ENCODE measurements at regions not wholly inside any gene's neighbourhood (a gene's known extent, or its start where the extent isn't known, plus 50 kb on each side); places are given as distances from the start of the nearest gene placed in this dataset.
"Not testable (repeated sequence)": the region's sequence is repeated elsewhere in the genome, so short reads cannot be mapped to it uniquely, and the experiment has no call there.

- 86% methylated on average over 1 of the region's 1 CpG for WGBS
- Histone ChIP-seq H3K4me1 (ENCODE audit: insufficient read depth) (no peaks in the 10 kb centered on the region), H3K4me3 (ENCODE audit: low read depth, low read length) (no peak overlapping the region), H3K27ac (ENCODE audit: low read depth) (no peak overlapping the region), H3K36me3 (ENCODE audit: insufficient read depth) (no peaks in the 10 kb centered on the region)
- no peak for DNase-seq (ENCODE audit: extremely low spot score)
These were observed 266.4 kb downstream of the PYDC2 start for GRCh38 chr3:191727338-191727737.

GRCh38 chr3:191728186-191728585 is 267.2 kb downstream of the PYDC2 start:
- Histone ChIP-seq H3K27ac (ENCODE audit: low read depth) (no peak overlapping the region), H3K4me1 (ENCODE audit: insufficient read depth) (no peaks in the 10 kb centered on the region), H3K4me3 (ENCODE audit: low read depth, low read length) (no peak overlapping the region), H3K36me3 (ENCODE audit: insufficient read depth) (no peaks in the 10 kb centered on the region)
- DNase-seq (ENCODE audit: extremely low spot score), result no peak
- WGBS, result 83% methylated on average over 1 of the region's 1 CpG

- Histone ChIP-seq H3K4me1 (ENCODE audit: insufficient read depth) (no peaks in the 10 kb centered on the region), H3K27ac (ENCODE audit: low read depth) (no peak overlapping the region), H3K4me3 (ENCODE audit: low read depth, low read length) (no peak overlapping the region), H3K36me3 (ENCODE audit: insufficient read depth) (no peaks in the 10 kb centered on the region)
- WGBS, result 63% methylated on average over 1 of the region's 1 CpG
- no peak for DNase-seq (ENCODE audit: extremely low spot score)
These were observed 276.8 kb downstream of the PYDC2 start for GRCh38 chr3:191737742-191738141.

- 77% methylated on average over 2 of the region's 2 CpGs for WGBS
- Histone ChIP-seq H3K36me3 (ENCODE audit: insufficient read depth) (no peaks in the 10 kb centered on the region), H3K4me3 (ENCODE audit: low read depth, low read length) (no peak overlapping the region), H3K27ac (ENCODE audit: low read depth) (no peak overlapping the region), H3K4me1 (ENCODE audit: insufficient read depth) (no peaks in the 10 kb centered on the region)
- no peak for DNase-seq (ENCODE audit: extremely low spot score)
These were observed 279.7 kb downstream of the PYDC2 start for GRCh38 chr3:191740712-191741111.

- H3K4me1 ChIP-seq (ENCODE audit: insufficient read depth); H3K36me3 ChIP-seq (ENCODE audit: insufficient read depth); DNase-seq (ENCODE audit: extremely low spot score); H3K4me3 ChIP-seq (ENCODE audit: low read depth, low read length); H3K27ac ChIP-seq (ENCODE audit: low read depth): not testable (repeated sequence)
- WGBS, result 82% methylated on average over 1 of the region's 1 CpG
These were observed 280.9 kb downstream of the PYDC2 start for GRCh38 chr3:191741847-191742350.

- no peaks in the 10 kb centered on the region for H3K4me1 ChIP-seq (ENCODE audit: insufficient read depth)
- no peak overlapping the region for H3K4me3 ChIP-seq (ENCODE audit: low read depth, low read length)
- no peaks in the 10 kb centered on the region for H3K36me3 ChIP-seq (ENCODE audit: insufficient read depth)
- no peak for DNase-seq (ENCODE audit: extremely low spot score)
- no peak overlapping the region for H3K27ac ChIP-seq (ENCODE audit: low read depth)
- WGBS, result 91% methylated on average over 11 of the region's 11 CpGs
These were observed 282.3 kb downstream of the PYDC2 start for GRCh38 chr3:191743283-191743682.

- WGBS, result 77% methylated on average over 3 of the region's 3 CpGs
- no peak overlapping the region for H3K4me3 ChIP-seq (ENCODE audit: low read depth, low read length)
- DNase-seq (ENCODE audit: extremely low spot score), result no peak
- no peaks in the 10 kb centered on the region for H3K36me3 ChIP-seq (ENCODE audit: insufficient read depth)
- no peak overlapping the region for H3K27ac ChIP-seq (ENCODE audit: low read depth)
- no peaks in the 10 kb centered on the region for H3K4me1 ChIP-seq (ENCODE audit: insufficient read depth)
These were observed 289.7 kb downstream of the PYDC2 start for GRCh38 chr3:191750618-191751017.

- H3K4me3 ChIP-seq (ENCODE audit: low read depth, low read length), result no peak overlapping the region
- no peak overlapping the region for H3K27ac ChIP-seq (ENCODE audit: low read depth)
- WGBS, result 66% methylated on average over 3 of the region's 3 CpGs
- no peaks in the 10 kb centered on the region for H3K4me1 ChIP-seq (ENCODE audit: insufficient read depth)
- no peak for DNase-seq (ENCODE audit: extremely low spot score)
- no peaks in the 10 kb centered on the region for H3K36me3 ChIP-seq (ENCODE audit: insufficient read depth)
These were observed 292.2 kb downstream of the PYDC2 start for GRCh38 chr3:191753196-191753595.

- H3K4me3 ChIP-seq (ENCODE audit: low read depth, low read length), result no peak overlapping the region
- no peak overlapping the region for H3K27ac ChIP-seq (ENCODE audit: low read depth)
- H3K4me1 ChIP-seq (ENCODE audit: insufficient read depth), result no peaks in the 10 kb centered on the region
- 26% methylated on average over 2 of the region's 2 CpGs for WGBS
- H3K36me3 ChIP-seq (ENCODE audit: insufficient read depth), result no peaks in the 10 kb centered on the region
- DNase-seq (ENCODE audit: extremely low spot score), result no peak
These were observed 300.9 kb downstream of the PYDC2 start for GRCh38 chr3:191761906-191762305.

GRCh38 chr3:191762323-191762960 is 301.5 kb downstream of the PYDC2 start:
- 38% methylated on average over 5 of the region's 5 CpGs for WGBS
- no peak overlapping the region for H3K27ac ChIP-seq (ENCODE audit: low read depth)
- H3K36me3 ChIP-seq (ENCODE audit: insufficient read depth), result no peaks in the 10 kb centered on the region
- DNase-seq (ENCODE audit: extremely low spot score), result no peak
- no peaks in the 10 kb centered on the region for H3K4me1 ChIP-seq (ENCODE audit: insufficient read depth)
- H3K4me3 ChIP-seq (ENCODE audit: low read depth, low read length), result no peak overlapping the region

GRCh38 chr3:191768421-191768820 is 307.5 kb downstream of the PYDC2 start:
- no peak for DNase-seq (ENCODE audit: extremely low spot score)
- H3K4me1 ChIP-seq (ENCODE audit: insufficient read depth), result no peaks in the 10 kb centered on the region
- no peak overlapping the region for H3K27ac ChIP-seq (ENCODE audit: low read depth)
- H3K4me3 ChIP-seq (ENCODE audit: low read depth, low read length), result no peak overlapping the region
- 82% methylated on average over 2 of the region's 2 CpGs for WGBS
- no peaks in the 10 kb centered on the region for H3K36me3 ChIP-seq (ENCODE audit: insufficient read depth)

- H3K27ac ChIP-seq (ENCODE audit: low read depth), result no peak overlapping the region
- H3K36me3 ChIP-seq (ENCODE audit: insufficient read depth), result no peaks in the 10 kb centered on the region
- H3K4me1 ChIP-seq (ENCODE audit: insufficient read depth), result no peaks in the 10 kb centered on the region
- WGBS, result 39% methylated on average over 1 of the region's 1 CpG
- no peak for DNase-seq (ENCODE audit: extremely low spot score)
- H3K4me3 ChIP-seq (ENCODE audit: low read depth, low read length), result no peak overlapping the region
These were observed 309.6 kb downstream of the PYDC2 start for GRCh38 chr3:191770541-191770940.

- DNase-seq (ENCODE audit: extremely low spot score), result no peak
- H3K27ac ChIP-seq (ENCODE audit: low read depth), result no peak overlapping the region
- 38% methylated on average over 4 of the region's 4 CpGs for WGBS
These were observed 313.5 kb downstream of the PYDC2 start for GRCh38 chr3:191774485-191774884.

GRCh38 chr3:191775451-191776233 is 314.7 kb downstream of the PYDC2 start:
- Histone ChIP-seq H3K4me1 (ENCODE audit: insufficient read depth) (no peaks in the 10 kb centered on the region), H3K27ac (ENCODE audit: low read depth) (no peak overlapping the region), H3K36me3 (ENCODE audit: insufficient read depth) (no peaks in the 10 kb centered on the region), H3K4me3 (ENCODE audit: low read depth, low read length) (no peak overlapping the region)
- DNase-seq (ENCODE audit: extremely low spot score), result no peak
- WGBS, result 93% methylated on average over 5 of the region's 5 CpGs

More at GRCh38 chr3:191774485-191774884, 313.5 kb downstream of the PYDC2 start:
- Histone ChIP-seq H3K4me1 (ENCODE audit: insufficient read depth) (no peaks in the 10 kb centered on the region), H3K36me3 (ENCODE audit: insufficient read depth) (no peaks in the 10 kb centered on the region), H3K4me3 (ENCODE audit: low read depth, low read length) (no peak overlapping the region)

Data from urinary bladder (tissue), 3 donors.